IMR-90 (cell line): ENCODE measurements at regions not wholly inside any gene's neighbourhood (a gene's known extent, or its start where the extent isn't known, plus 50 kb on each side); places are given as distances from the start of the nearest gene placed in this dataset.

Experiments used
- ATAC-seq: fragments of 200-7000 bp; cut with Tn5 transposase; 2 replicates; pipeline ENCODE4 v1.9.1; 2020; ENCODE audit warnings: low read depth, mild to moderate bottlenecking, moderate library complexity
- BruUV-seq: library from RNA; stranded (reverse); fragments of 400-500 nt; replicated peaks from 2 replicates; lab custom pipeline; 2021; lab: Mats Ljungman, UMichigan
- CTCF ChIA-PET: fragments of 300-600 bp; formaldehyde crosslinking; extraction: SDS; loops from one replicate; lab custom pipeline; 2021; ENCODE audit warnings: antibody characterized with exemption; lab: Yijun Ruan, JAX
- POLR2A ChIA-PET: fragments of 300-600 bp; sonication (Branson Sonifier 250); formaldehyde crosslinking; loops from one replicate; lab custom pipeline; 2022; ENCODE audit warnings: antibody characterized with exemption; ENCODE audit not compliant: unreplicated experiment; lab: Charles Lee
- DNase-seq: peaks from one replicate; pipeline ENCODE4 v3.0.0; 2013
- H2AFZ ChIP-seq: replicated peaks from 2 replicates; pipeline ENCODE3; 2013; ENCODE audit warnings: low read length, mild to moderate bottlenecking; ENCODE audit not compliant: poor library complexity
- H2AK5ac ChIP-seq: 2 replicates; pipeline ENCODE4 v1.6.1; 2013; ENCODE audit warnings: low read depth, low read length, inconsistent platforms
- H2AK9ac ChIP-seq: replicated peaks from 2 replicates; pipeline ENCODE3; 2013; ENCODE audit warnings: mild to moderate bottlenecking, low read depth, low read length, moderate library complexity; ENCODE audit not compliant: poor library complexity
- H2BK120ac ChIP-seq: 2 replicates; pipeline ENCODE4 v1.6.1; 2013; ENCODE audit warnings: low read depth, low read length, inconsistent platforms
- H2BK15ac ChIP-seq: 3 replicates; pipeline ENCODE4 v1.6.1; 2013; ENCODE audit warnings: low read depth, low read length, inconsistent platforms
- H2BK20ac ChIP-seq: 2 replicates; pipeline ENCODE4 v1.6.1; 2013; ENCODE audit warnings: low read depth, mild to moderate bottlenecking, inconsistent platforms, low read length, moderate library complexity
- H2BK5ac ChIP-seq: 2 replicates; pipeline ENCODE4 v1.6.1; 2013; ENCODE audit warnings: mild to moderate bottlenecking, low read depth, low read length, inconsistent platforms; ENCODE audit not compliant: poor library complexity, severe bottlenecking
- H3K14ac ChIP-seq: replicated peaks from 2 replicates; pipeline ENCODE4 v1.6.1; 2013; ENCODE audit warnings: low read depth, low read length, inconsistent platforms
- H3K18ac ChIP-seq: 2 replicates; pipeline ENCODE4 v1.6.1; 2013; ENCODE audit warnings: low read depth, low read length, control low read depth
- H3K23ac ChIP-seq: 2 replicates; pipeline ENCODE4 v1.6.1; 2013; ENCODE audit warnings: low read depth, low read length, inconsistent platforms
- H3K27ac ChIP-seq: 2 replicates; pipeline ENCODE4 v1.5.1; 2013; ENCODE audit warnings: mild to moderate bottlenecking, control low read depth, low read length; ENCODE audit not compliant: insufficient read depth
- H3K27me3 ChIP-seq: 2 replicates; pipeline ENCODE4 v1.6.1; 2013; ENCODE audit warnings: low read length; ENCODE audit not compliant: control insufficient read depth, insufficient read depth
- H3K36me3 ChIP-seq: 2 replicates; pipeline ENCODE4 v1.6.1; 2013; ENCODE audit warnings: low read length, mixed read lengths; ENCODE audit not compliant: control insufficient read depth, insufficient read depth
- H3K4ac ChIP-seq: 2 replicates; pipeline ENCODE4 v1.6.1; 2013; ENCODE audit warnings: low read depth, low read length, inconsistent platforms
- H3K4me1 ChIP-seq: 2 replicates; pipeline ENCODE4 v1.6.1; 2013; ENCODE audit warnings: low read length, mixed read lengths; ENCODE audit not compliant: control insufficient read depth, insufficient read depth
- H3K4me2 ChIP-seq: 2 replicates; pipeline ENCODE4 v1.6.1; 2013; ENCODE audit warnings: low read depth, mild to moderate bottlenecking, control low read depth, low read length, moderate library complexity
- H3K4me3 ChIP-seq: 2 replicates; pipeline ENCODE4 v1.5.1; 2013; ENCODE audit warnings: low read depth, mild to moderate bottlenecking, control low read depth, low read length, moderate library complexity; ENCODE audit not compliant: insufficient read depth
- H3K56ac ChIP-seq: 2 replicates; pipeline ENCODE4 v1.6.1; 2013; ENCODE audit warnings: low read length, inconsistent platforms; ENCODE audit not compliant: insufficient read depth; ENCODE audit errors: extremely low read depth
- H3K79me1 ChIP-seq, 2 experiments: 2 replicates each; pipeline ENCODE4 v1.6.1; 2013; ENCODE audit warnings: low read length in 2 of 2, inconsistent platforms in 1 of 2, low read depth in 1 of 2
- H3K9ac ChIP-seq: 2 replicates; pipeline ENCODE4 v1.6.1; 2013; ENCODE audit warnings: low read depth, low read length, control low read depth
- H3K9me1 ChIP-seq: 2 replicates; pipeline ENCODE4 v1.6.1; 2013; ENCODE audit warnings: low read length, inconsistent platforms; ENCODE audit not compliant: insufficient read depth
- H3K9me3 ChIP-seq: 2 replicates; pipeline ENCODE4 v1.6.1; 2013; ENCODE audit warnings: low read length; ENCODE audit not compliant: control insufficient read depth, insufficient read depth
- H4K20me1 ChIP-seq: 2 replicates; pipeline ENCODE4 v1.6.1; 2013; ENCODE audit warnings: low read length, inconsistent platforms; ENCODE audit not compliant: insufficient read depth
- H4K5ac ChIP-seq: 2 replicates; pipeline ENCODE4 v1.6.1; 2013; ENCODE audit warnings: mild to moderate bottlenecking, low read depth, low read length, control low read depth
- H4K8ac ChIP-seq, 2 experiments: 2 replicates each; pipeline ENCODE4 v1.6.1; 2013; ENCODE audit warnings: low read depth in 2 of 2, low read length in 2 of 2, control low read depth in 1 of 2, inconsistent platforms in 1 of 2
- H4K91ac ChIP-seq: 2 replicates; pipeline ENCODE4 v1.6.1; 2013; ENCODE audit warnings: low read depth, low read length, inconsistent platforms; ENCODE audit not compliant: insufficient read depth
- BHLHE40 ChIP-seq: fragments of 150-350 bp; IDR thresholded peaks from 2 replicates; pipeline ENCODE4 v1.6.1; 2016; ENCODE audit warnings: mild to moderate bottlenecking, low read depth, low read length
- CEBPB ChIP-seq: IDR thresholded peaks from 2 replicates; pipeline ENCODE4 v1.6.1; 2012; ENCODE audit warnings: low read depth, low read length, improper control_type of control experiment
- CHD1 ChIP-seq: IDR thresholded peaks from 2 replicates; pipeline ENCODE4 v1.6.1; 2012; ENCODE audit warnings: low read depth, low read length, improper control_type of control experiment
- MAFK ChIP-seq: IDR thresholded peaks from 2 replicates; pipeline ENCODE4 v1.6.1; 2012; ENCODE audit warnings: low read depth, low read length, improper control_type of control experiment
- MXI1 ChIP-seq: IDR thresholded peaks from 2 replicates; pipeline ENCODE4 v1.6.1; 2012; ENCODE audit warnings: low read depth, mild to moderate bottlenecking, low read length, moderate library complexity, borderline replicate concordance
- NFE2L2 ChIP-seq: fragments of 150-350 bp; IDR thresholded peaks from 2 replicates; pipeline ENCODE4 v1.6.1; 2016; ENCODE audit warnings: low read depth, mild to moderate bottlenecking, low read length
- POLR2A ChIP-seq: IDR thresholded peaks from 2 replicates; pipeline ENCODE4 v1.6.1; 2012; ENCODE audit warnings: mild to moderate bottlenecking, low read depth, low read length
- RAD21 ChIP-seq: IDR thresholded peaks from 2 replicates; pipeline ENCODE4 v1.6.1; 2012; ENCODE audit warnings: low read length, improper control_type of control experiment
- RCOR1 ChIP-seq: IDR thresholded peaks from 2 replicates; pipeline ENCODE4 v1.6.1; 2012; ENCODE audit warnings: mild to moderate bottlenecking, low read length, improper control_type of control experiment; ENCODE audit not compliant: insufficient replicate concordance
- RFX5 ChIP-seq: IDR thresholded peaks from 2 replicates; pipeline ENCODE4 v1.8.0; 2012; ENCODE audit warnings: low read depth, mild to moderate bottlenecking, low read length, moderate library complexity
- SMC3 ChIP-seq: fragments of 150-350 bp; IDR thresholded peaks from 2 replicates; pipeline ENCODE4 v1.6.1; 2016; ENCODE audit warnings: low read depth, mild to moderate bottlenecking, antibody characterized with exemption, low read length, moderate library complexity
- WGBS, 2 experiments: methylation state at CpG; one replicate each; pipeline versions ENCODE4 v1.1.5 to v1.1.7; 2013; ENCODE audit warnings: missing lambda C conversion rate in 2 of 2; ENCODE audit not compliant: insufficient read length in 1 of 2; ENCODE audit errors: extremely low coverage in 2 of 2; 5-methylcytosine and 5-hydroxymethylcytosine counted together
- dilution Hi-C: fragments of 300-500 bp; cut with HindIII; formaldehyde crosslinking; loops from one replicate; pipeline ENCODE4 v1.14.3; 2018; ENCODE audit warnings: low sequenced_read_pairs; ENCODE audit not compliant: unreplicated experiment
- in situ Hi-C: fragments of 300-500 bp; cut with MboI; formaldehyde crosslinking; loops from 3 replicates; pipeline ENCODE4 v1.14.3; 2019; ENCODE audit warnings: low sequenced_read_pairs, inconsistent platforms, mixed read lengths
- intact Hi-C: fragments of 100-400 bp; cut with micrococcal nuclease; formaldehyde crosslinking; loops from 2 replicates; pipeline ENCODE4 v1.10.0; 2022
- TF ChIP-seq, protein P1 (sequence below): fragments of 150-350 bp; IDR thresholded peaks from 2 replicates; pipeline ENCODE4 v1.6.1; 2017; ENCODE audit warnings: mild to moderate bottlenecking, antibody characterized with exemption, low read length, low read depth
- TF ChIP-seq, protein P2 (sequence below): fragments of 150-350 bp; IDR thresholded peaks from 2 replicates; pipeline ENCODE4 v1.6.1; 2016; ENCODE audit warnings: low read depth, mild to moderate bottlenecking, low read length, moderate library complexity, borderline replicate concordance
- TF ChIP-seq, protein P3 (sequence below): conservative IDR thresholded peaks from 2 replicates; pipeline ENCODE4 v1.5.1; 2012; ENCODE audit warnings: mild to moderate bottlenecking, low read depth, low read length, improper control_type of control experiment

DNA sequence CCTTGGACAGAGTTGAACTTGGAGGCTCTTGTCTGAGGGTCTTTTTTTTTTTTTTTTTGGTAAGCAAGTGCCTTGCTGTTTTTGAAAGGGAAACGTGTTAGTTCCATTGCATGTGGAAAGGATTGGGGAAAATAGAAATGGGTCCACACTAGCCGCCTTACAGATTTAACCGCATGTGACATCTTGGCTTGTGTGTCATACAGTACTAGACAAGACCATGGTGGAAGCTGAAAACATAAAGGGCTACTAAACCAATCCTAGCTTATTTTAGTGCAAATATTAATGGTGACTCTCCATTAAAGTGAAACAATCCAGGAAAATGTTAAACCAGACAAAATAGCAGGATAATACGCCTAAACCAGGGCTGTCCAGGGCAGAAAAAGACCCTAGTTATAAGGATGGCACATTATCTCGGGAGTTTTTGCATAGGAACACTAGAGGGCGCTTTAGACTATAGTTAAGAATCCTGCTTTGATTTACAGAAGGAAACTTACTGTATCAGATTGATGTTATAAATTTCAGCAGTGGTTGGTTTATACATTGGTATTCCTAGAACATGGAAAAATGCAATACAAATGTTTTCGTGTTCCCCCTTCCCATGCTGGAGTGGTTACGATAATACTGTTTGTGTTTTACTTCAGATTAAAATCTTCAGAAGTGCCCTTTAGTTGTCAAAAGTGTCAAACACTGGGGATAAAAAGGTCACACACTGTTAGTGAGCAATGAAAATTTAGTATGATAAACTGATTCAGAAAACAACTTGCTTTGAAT lies 59.8 kb upstream of the DEK start (continued):
- no peak for TF ChIP-seq RCOR1
- TF ChIP-seq RAD21, result peak; percentile 84

DNA sequence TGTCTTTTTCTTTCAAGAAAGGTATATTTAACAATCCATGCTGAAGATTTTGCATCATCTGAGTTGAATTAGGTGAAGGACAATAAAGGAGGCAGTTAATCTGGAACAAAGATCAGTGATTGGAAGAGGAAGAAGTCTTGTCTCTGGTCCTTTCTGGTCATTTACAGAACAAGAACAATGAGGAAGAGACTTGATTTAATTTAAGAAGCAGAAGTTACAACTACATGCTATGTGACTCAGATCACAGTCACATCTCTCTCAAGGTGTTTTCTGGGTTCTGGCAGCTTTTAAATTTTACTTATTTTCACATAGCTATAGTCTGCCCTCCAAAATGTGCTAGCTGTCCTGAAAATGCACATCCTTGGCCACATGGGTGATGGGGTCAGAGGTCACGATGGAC lies 53.5 kb upstream of the DEK start:
- no peaks in the 10 kb centered on the region for H4K20me1 ChIP-seq
- ChIA-PET POLR2A (no interaction called here), CTCF (interaction anchor here (0.5 to 1.8 kb wide), 2 partner anchors 46 to 186 kb away, joined by 4 to 8 read pairs; no protein-coding TSS in a partner anchor)
- in situ Hi-C loops (no loop called here), dilution Hi-C loops (no loop called here), intact Hi-C loops (no loop called here)
- H3K9ac ChIP-seq, result no peak overlapping the region
- no peak overlapping the region for H2AK5ac ChIP-seq
- no TSS peak for BruUV-seq
- no peak overlapping the region for H3K23ac ChIP-seq
- no peaks in the 10 kb centered on the region for H3K79me1 ChIP-seq
- H3K27me3 ChIP-seq, result no peaks in the 10 kb centered on the region
- TF ChIP-seq, protein P1, sequence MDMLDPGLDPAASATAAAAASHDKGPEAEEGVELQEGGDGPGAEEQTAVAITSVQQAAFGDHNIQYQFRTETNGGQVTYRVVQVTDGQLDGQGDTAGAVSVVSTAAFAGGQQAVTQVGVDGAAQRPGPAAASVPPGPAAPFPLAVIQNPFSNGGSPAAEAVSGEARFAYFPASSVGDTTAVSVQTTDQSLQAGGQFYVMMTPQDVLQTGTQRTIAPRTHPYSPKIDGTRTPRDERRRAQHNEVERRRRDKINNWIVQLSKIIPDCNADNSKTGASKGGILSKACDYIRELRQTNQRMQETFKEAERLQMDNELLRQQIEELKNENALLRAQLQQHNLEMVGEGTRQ, result no peak
- TF ChIP-seq, protein P2, sequence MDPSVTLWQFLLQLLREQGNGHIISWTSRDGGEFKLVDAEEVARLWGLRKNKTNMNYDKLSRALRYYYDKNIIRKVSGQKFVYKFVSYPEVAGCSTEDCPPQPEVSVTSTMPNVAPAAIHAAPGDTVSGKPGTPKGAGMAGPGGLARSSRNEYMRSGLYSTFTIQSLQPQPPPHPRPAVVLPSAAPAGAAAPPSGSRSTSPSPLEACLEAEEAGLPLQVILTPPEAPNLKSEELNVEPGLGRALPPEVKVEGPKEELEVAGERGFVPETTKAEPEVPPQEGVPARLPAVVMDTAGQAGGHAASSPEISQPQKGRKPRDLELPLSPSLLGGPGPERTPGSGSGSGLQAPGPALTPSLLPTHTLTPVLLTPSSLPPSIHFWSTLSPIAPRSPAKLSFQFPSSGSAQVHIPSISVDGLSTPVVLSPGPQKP, result no peak
- no peak for TF ChIP-seq NFE2L2
- no peak for TF ChIP-seq SMC3
- no peak for TF ChIP-seq RAD21
- TF ChIP-seq CEBPB, result no peak
- TF ChIP-seq MXI1, result no peak
- TF ChIP-seq RFX5, result no peak
- TF ChIP-seq POLR2A, result no peak
- TF ChIP-seq, protein P3, sequence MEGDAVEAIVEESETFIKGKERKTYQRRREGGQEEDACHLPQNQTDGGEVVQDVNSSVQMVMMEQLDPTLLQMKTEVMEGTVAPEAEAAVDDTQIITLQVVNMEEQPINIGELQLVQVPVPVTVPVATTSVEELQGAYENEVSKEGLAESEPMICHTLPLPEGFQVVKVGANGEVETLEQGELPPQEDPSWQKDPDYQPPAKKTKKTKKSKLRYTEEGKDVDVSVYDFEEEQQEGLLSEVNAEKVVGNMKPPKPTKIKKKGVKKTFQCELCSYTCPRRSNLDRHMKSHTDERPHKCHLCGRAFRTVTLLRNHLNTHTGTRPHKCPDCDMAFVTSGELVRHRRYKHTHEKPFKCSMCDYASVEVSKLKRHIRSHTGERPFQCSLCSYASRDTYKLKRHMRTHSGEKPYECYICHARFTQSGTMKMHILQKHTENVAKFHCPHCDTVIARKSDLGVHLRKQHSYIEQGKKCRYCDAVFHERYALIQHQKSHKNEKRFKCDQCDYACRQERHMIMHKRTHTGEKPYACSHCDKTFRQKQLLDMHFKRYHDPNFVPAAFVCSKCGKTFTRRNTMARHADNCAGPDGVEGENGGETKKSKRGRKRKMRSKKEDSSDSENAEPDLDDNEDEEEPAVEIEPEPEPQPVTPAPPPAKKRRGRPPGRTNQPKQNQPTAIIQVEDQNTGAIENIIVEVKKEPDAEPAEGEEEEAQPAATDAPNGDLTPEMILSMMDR, result no peak
- no peak for TF ChIP-seq BHLHE40
- TF ChIP-seq MAFK, result no peak
- TF ChIP-seq CHD1, result no peak
- no peaks in the 10 kb centered on the region for H3K9me1 ChIP-seq
- no peak overlapping the region for H4K91ac ChIP-seq
- DNase-seq (peak; percentile 27), ATAC-seq (no peak)
- no peak overlapping the region for H3K14ac ChIP-seq
- H3K27ac ChIP-seq, result no peak overlapping the region
- no peak overlapping the region for H2AFZ ChIP-seq
- H2BK120ac ChIP-seq, result no peak overlapping the region
- no peak overlapping the region for H3K4ac ChIP-seq
- H3K4me1 ChIP-seq, result peaks cover 6% of the 10 kb centered on the region
- H3K18ac ChIP-seq, result no peak overlapping the region; the same call in 1 of the 2 replicates
- H3K56ac ChIP-seq, result no peak overlapping the region
- H3K9me3 ChIP-seq, result no peaks in the 10 kb centered on the region
- no peak overlapping the region; the same call in 1 of the 2 replicates for H2BK20ac ChIP-seq
- H3K36me3 ChIP-seq, result no peaks in the 10 kb centered on the region
- WGBS, 2 experiments, result no CpG with 5 or more reads among the region's 1 CpG
- H3K4me3 ChIP-seq, result no peak overlapping the region
- no peak overlapping the region for H4K5ac ChIP-seq
- no peak overlapping the region for H2AK9ac ChIP-seq
- H2BK15ac ChIP-seq, result no peak overlapping the region
- no peak overlapping the region for H2BK5ac ChIP-seq
- no peak overlapping the region for H3K4me2 ChIP-seq
- H4K8ac ChIP-seq, result no peak overlapping the region
